Suprapubic skin (tissue), 4 donors: ENCODE measurements at regions not wholly inside any gene's neighbourhood (a gene's known extent, or its start where the extent isn't known, plus 50 kb on each side); places are given as distances from the start of the nearest gene placed in this dataset.

Source experiments
- DNase-seq, 2 donors: peaks; one replicate each; pipeline ENCODE4 v3.0.0-alpha.2; 2019; ENCODE audit warnings: low spot score in 2 of 2
- H3K27ac ChIP-seq: fragments of 200-600 bp; sonication (generic); one replicate; pipeline ENCODE4 v1.5.1; 2019
- H3K27me3 ChIP-seq: fragments of 200-600 bp; sonication (generic); one replicate; pipeline ENCODE4 v1.5.1; 2019
- H3K36me3 ChIP-seq: fragments of 200-600 bp; sonication (generic); one replicate; pipeline ENCODE4 v1.5.1; 2019
- H3K4me1 ChIP-seq: fragments of 200-600 bp; sonication (generic); one replicate; pipeline ENCODE4 v1.5.1; 2019
- H3K4me3 ChIP-seq: fragments of 200-600 bp; sonication (generic); one replicate; pipeline ENCODE4 v1.5.1; 2019; ENCODE audit warnings: mild to moderate bottlenecking
- H3K9me3 ChIP-seq: fragments of 200-600 bp; sonication (generic); one replicate; pipeline ENCODE4 v1.5.1; 2019
- EP300 ChIP-seq: sonication (generic); formaldehyde crosslinking; IDR thresholded peaks from one replicate; pipeline ENCODE4 v1.6.1; 2017; ENCODE audit warnings: antibody characterized with exemption
- POLR2A ChIP-seq, 2 donors: fragments of 450-650 bp; IDR thresholded peaks; one replicate each; pipeline ENCODE4 v1.6.1; 2017; ENCODE audit warnings: antibody characterized with exemption in 2 of 2, mild to moderate bottlenecking in 2 of 2, moderate library complexity in 2 of 2
- POLR2AphosphoS5 ChIP-seq, 3 donors: sonication (generic); formaldehyde crosslinking; IDR thresholded peaks; one replicate each; pipeline ENCODE4 v1.6.1; 2017; ENCODE audit warnings: antibody characterized with exemption in 3 of 3
- WGBS: methylation state at CpG from one replicate; pipeline ENCODE4 v1.1.5; 2018; 5-methylcytosine and 5-hydroxymethylcytosine counted together
- TF ChIP-seq, protein P1 (sequence below), 2 donors: fragments of 200-600 bp in 1 of 2; fragments of 450-650 bp in 1 of 2; sonication (generic) in 1 of 2; IDR thresholded peaks; one replicate each; pipeline ENCODE4 v1.5.1; 2016 to 2019; ENCODE audit warnings: antibody characterized with exemption in 2 of 2, mild to moderate bottlenecking in 1 of 2, moderate library complexity in 1 of 2

DNA sequence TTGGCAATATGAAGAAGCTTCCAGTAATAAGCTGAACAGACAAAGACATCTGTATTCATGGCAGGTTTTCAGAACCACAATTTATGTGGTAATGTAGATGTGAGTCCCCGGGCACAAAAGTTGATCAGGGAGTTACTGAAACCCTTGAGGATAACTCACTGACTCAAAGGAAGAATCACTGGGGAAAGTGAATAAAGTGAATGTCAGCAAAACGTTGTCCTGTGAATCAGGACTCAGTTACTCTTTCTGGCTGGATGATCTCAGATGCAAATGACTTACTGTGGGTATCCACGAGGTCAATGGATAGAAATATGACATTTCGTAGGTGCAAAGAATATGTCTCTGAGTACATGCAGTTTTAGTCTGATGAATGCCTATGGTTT, 172.8 kb upstream of the CTBP2 start:
- H3K27me3 ChIP-seq = peaks cover 5% of the 10 kb centered on the region
- H3K4me3 ChIP-seq = no peak overlapping the region
- H3K4me1 ChIP-seq = no peaks in the 10 kb centered on the region
- WGBS = 42% methylated on average over 4 of the region's 4 CpGs
- no peak overlapping the region for H3K27ac ChIP-seq
- no peaks in the 10 kb centered on the region for H3K36me3 ChIP-seq
- DNase-seq = no peak
- no peaks in the 10 kb centered on the region for H3K9me3 ChIP-seq
- no peak for TF ChIP-seq EP300
- TF ChIP-seq, protein P1, sequence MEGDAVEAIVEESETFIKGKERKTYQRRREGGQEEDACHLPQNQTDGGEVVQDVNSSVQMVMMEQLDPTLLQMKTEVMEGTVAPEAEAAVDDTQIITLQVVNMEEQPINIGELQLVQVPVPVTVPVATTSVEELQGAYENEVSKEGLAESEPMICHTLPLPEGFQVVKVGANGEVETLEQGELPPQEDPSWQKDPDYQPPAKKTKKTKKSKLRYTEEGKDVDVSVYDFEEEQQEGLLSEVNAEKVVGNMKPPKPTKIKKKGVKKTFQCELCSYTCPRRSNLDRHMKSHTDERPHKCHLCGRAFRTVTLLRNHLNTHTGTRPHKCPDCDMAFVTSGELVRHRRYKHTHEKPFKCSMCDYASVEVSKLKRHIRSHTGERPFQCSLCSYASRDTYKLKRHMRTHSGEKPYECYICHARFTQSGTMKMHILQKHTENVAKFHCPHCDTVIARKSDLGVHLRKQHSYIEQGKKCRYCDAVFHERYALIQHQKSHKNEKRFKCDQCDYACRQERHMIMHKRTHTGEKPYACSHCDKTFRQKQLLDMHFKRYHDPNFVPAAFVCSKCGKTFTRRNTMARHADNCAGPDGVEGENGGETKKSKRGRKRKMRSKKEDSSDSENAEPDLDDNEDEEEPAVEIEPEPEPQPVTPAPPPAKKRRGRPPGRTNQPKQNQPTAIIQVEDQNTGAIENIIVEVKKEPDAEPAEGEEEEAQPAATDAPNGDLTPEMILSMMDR (IDR thresholded peaks at IDR 0.05) = no peak
- TF ChIP-seq POLR2AphosphoS5 (IDR thresholded peaks at IDR 0.05) = no peak
- no peak for TF ChIP-seq POLR2A (IDR thresholded peaks at IDR 0.05)

DNA sequence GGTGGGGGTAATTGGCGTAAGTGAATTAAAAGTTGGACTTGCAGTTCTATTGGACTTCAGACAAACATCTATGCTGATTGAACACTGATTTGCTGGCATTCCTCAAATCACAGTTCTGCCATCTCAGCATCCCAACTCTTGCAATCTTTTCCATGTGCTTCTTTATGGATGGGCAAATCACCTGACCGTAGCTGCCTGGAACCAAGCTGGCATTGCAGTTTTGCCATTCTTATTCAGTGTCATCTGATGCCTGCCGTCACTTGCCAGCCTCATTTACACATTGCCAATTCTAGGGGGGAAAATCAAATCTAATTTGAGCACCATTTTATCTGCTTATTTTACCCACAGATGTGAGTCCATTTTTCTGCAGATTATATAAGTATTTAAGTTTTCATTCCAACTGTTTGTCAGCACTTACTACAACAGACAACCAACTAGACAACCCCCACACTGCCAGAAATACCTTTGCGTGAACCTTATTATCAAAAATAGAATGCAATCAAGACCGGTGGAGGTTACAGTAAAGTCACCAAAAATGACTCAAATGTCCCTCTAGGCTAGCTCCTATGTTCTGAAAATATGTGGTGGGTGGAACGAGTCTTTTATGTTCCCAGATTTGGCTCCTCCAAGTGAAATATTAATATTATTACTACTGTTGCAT, 172.3 kb upstream of the CTBP2 start:
- H3K9me3 ChIP-seq = no peaks in the 10 kb centered on the region
- H3K27me3 ChIP-seq = peaks cover 5% of the 10 kb centered on the region
- no peaks in the 10 kb centered on the region for H3K4me1 ChIP-seq
- H3K27ac ChIP-seq = no peak overlapping the region
- WGBS = 61% methylated on average over 6 of the region's 6 CpGs
- TF ChIP-seq POLR2AphosphoS5 (IDR thresholded peaks at IDR 0.05) (no peak), EP300 (no peak), POLR2A (IDR thresholded peaks at IDR 0.05) (no peak)
- TF ChIP-seq, protein P1 (IDR thresholded peaks at IDR 0.05) = no peak
- DNase-seq = no peak
- no peak overlapping the region for H3K4me3 ChIP-seq
- no peaks in the 10 kb centered on the region for H3K36me3 ChIP-seq

DNA sequence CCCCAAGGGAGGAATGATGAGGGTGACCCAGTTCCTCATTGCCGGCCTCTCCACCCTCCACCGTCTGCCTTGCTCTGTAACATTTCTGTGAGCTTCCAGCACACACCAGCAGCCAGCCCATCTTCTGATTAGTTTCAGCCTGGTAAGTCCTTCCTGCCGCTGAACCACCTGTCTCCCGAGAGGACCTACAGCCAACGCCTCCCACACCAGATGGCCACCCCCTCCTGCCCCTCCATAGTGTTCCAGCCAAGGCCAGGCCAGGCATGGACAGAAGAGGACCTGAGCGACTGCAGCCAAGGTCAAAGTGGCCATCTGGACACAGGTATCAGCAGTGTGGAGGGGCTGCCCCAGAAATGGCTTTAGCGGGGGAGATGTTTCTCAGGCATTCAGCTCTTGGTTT, 170.7 kb upstream of the CTBP2 start:
- TF ChIP-seq POLR2A (IDR thresholded peaks at IDR 0.05) = no peak
- no peak for TF ChIP-seq EP300
- TF ChIP-seq, protein P1 (IDR thresholded peaks at IDR 0.05) = no peak
- TF ChIP-seq POLR2AphosphoS5 (IDR thresholded peaks at IDR 0.05) = no peak
- no peaks in the 10 kb centered on the region for H3K9me3 ChIP-seq
- DNase-seq = no peak
- H3K4me1 ChIP-seq = no peaks in the 10 kb centered on the region
- H3K27ac ChIP-seq = no peak overlapping the region
- WGBS = 92% methylated on average over 7 of the region's 7 CpGs
- no peak overlapping the region for H3K4me3 ChIP-seq
- no peaks in the 10 kb centered on the region for H3K27me3 ChIP-seq
- no peaks in the 10 kb centered on the region for H3K36me3 ChIP-seq

DNA sequence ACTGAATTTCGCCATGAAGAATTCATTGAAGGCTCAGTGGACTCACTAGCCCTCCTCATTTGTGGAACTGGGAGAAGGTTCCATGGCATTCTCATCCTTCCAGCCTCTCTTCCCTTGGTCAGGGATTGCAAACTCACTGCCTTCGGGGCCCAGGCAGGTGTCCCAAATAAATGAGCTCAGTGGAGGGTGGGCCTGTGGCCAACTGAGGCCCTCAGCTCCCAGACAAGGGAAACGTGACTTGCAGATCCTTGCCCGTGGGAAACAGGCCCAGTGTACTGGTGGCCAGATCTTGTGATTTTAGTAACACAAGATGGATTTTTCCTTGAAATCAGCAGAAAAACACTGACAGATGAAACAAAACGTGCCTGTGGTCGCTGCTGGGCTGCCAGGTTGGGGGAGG, 168.7 kb upstream of the CTBP2 start:
- 50% methylated on average over 6 of the region's 6 CpGs for WGBS
- no peaks in the 10 kb centered on the region for H3K9me3 ChIP-seq
- no peak overlapping the region for H3K4me3 ChIP-seq
- H3K27me3 ChIP-seq = no peaks in the 10 kb centered on the region
- no peak overlapping the region for H3K27ac ChIP-seq
- no peaks in the 10 kb centered on the region for H3K36me3 ChIP-seq
- H3K4me1 ChIP-seq = no peaks in the 10 kb centered on the region
- no peak for DNase-seq
- no peak for TF ChIP-seq POLR2A (IDR thresholded peaks at IDR 0.05)
- no peak for TF ChIP-seq POLR2AphosphoS5 (IDR thresholded peaks at IDR 0.05)
- TF ChIP-seq EP300 = no peak
- TF ChIP-seq, protein P1 (IDR thresholded peaks at IDR 0.05) = no peak

DNA sequence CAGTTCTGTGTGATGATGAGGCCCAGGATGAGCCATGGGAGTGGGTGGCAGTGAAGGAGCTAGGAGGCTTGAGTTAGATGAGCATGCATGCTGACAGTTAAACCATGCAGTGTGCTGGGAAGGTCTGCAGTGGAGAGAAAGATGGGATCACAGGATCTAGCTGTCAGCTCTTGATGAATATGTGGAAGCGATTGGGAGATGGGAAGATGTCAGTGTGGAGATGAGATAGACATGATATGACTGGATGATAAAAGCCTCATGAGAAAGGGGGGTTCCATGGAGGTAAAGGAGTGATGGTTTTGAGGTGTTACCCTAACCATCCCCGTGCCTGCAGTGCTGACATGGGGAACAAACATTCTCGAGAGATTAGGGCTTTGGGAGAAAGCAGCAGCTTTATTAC, 165.0 kb upstream of the CTBP2 start:
- Histone ChIP-seq H3K27ac (no peak overlapping the region), H3K4me1 (no peaks in the 10 kb centered on the region), H3K36me3 (no peaks in the 10 kb centered on the region), H3K9me3 (peaks cover 5% of the 10 kb centered on the region), H3K4me3 (no peak overlapping the region), H3K27me3 (no peaks in the 10 kb centered on the region)
- WGBS = 67% methylated on average over 3 of the region's 3 CpGs
- TF ChIP-seq, protein P1 (IDR thresholded peaks at IDR 0.05) = no peak
- no peak for TF ChIP-seq EP300
- TF ChIP-seq POLR2AphosphoS5 (IDR thresholded peaks at IDR 0.05) = no peak
- TF ChIP-seq POLR2A (IDR thresholded peaks at IDR 0.05) = no peak
- no peak for DNase-seq
